SHP77 treated with DMSO at 0.1 percent for 48 hours (cell line): ENCODE measurements at regions not wholly inside any gene's neighbourhood (a gene's known extent, or its start where the extent isn't known, plus 50 kb on each side); places are given as distances from the start of the nearest gene placed in this dataset.

Experiments used
- DNase-seq: peaks from one replicate; lab custom pipeline; 2025; lab: John Stamatoyannopoulos, UW

GRCh38 chr6:14660806-14661579 lies 543.4 kb downstream of the CD83 start:
- DNase-seq: no peak

GRCh38 chr6:14661691-14662090 lies 544.1 kb downstream of the CD83 start:
- DNase-seq: no peak

- DNase-seq: no peak
Observed at GRCh38 chr6:14664112-14664601, 546.6 kb downstream of the CD83 start.

GRCh38 chr6:14664621-14665315 lies 547.2 kb downstream of the CD83 start:
- no peak for DNase-seq

- no peak for DNase-seq
Observed at GRCh38 chr6:14665827-14666724, 548.5 kb downstream of the CD83 start.

GRCh38 chr6:14670806-14671205 lies 553.2 kb downstream of the CD83 start:
- DNase-seq: no peak

GRCh38 chr6:14671261-14671681 lies 553.7 kb downstream of the CD83 start:
- DNase-seq: no peak

- no peak for DNase-seq
Observed at GRCh38 chr6:14671937-14672336, 554.4 kb downstream of the CD83 start.

GRCh38 chr6:14673201-14673600 lies 555.6 kb downstream of the CD83 start:
- DNase-seq: no peak

GRCh38 chr6:14674458-14674857 lies 556.9 kb downstream of the CD83 start:
- no peak for DNase-seq

- DNase-seq: no peak
Observed at GRCh38 chr6:14674867-14675648, 557.5 kb downstream of the CD83 start.

GRCh38 chr6:14676064-14676463 lies 558.5 kb downstream of the CD83 start:
- no peak for DNase-seq

- no peak for DNase-seq
Observed at GRCh38 chr6:14676977-14677781, 559.6 kb downstream of the CD83 start.

- DNase-seq: no peak
Observed at GRCh38 chr6:14681699-14682487, 564.0 kb upstream of the JARID2 start.

- DNase-seq: no peak
Observed at GRCh38 chr6:14682812-14683211, 563.1 kb upstream of the JARID2 start.

GRCh38 chr6:14689639-14690038 lies 556.2 kb upstream of the JARID2 start:
- no peak for DNase-seq

GRCh38 chr6:14690120-14691056 lies 555.5 kb upstream of the JARID2 start:
- no peak for DNase-seq

GRCh38 chr6:14692208-14692607 lies 553.7 kb upstream of the JARID2 start:
- no peak for DNase-seq
